ENCODE measurements at regions not wholly inside any gene's neighbourhood (a gene's known extent, or its start where the extent isn't known, plus 50 kb on each side); places are given as distances from the start of the nearest gene placed in this dataset.

DNA sequence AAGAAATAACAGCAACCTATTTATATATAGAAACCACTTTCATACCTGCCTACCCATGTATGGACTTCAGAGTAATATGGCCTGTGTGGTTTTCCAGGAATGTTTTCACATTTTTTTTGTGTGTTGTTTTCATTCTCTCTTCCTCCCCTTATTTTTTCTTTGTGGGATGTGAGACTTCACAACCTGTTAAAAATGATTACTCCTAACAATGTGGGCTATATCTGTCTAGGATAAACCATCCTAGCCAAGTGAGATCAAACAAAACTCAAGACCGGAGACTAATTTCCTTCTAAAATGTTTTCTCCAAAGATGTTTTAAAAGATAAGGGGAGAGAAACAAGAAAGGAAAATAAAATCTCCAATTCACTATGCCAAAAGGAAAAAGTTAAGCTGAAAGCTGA lies 106.1 kb upstream of the DIPK2B start:
- TF ChIP-seq POLR2A (IDR thresholded peaks at IDR 0.05; ENCODE audit: low read depth, low read length) = no peak
- no peak for TF ChIP-seq CTCF (conservative IDR thresholded peaks at IDR 0.05; ENCODE audit: low read depth, low read length)
- no peak for TF ChIP-seq CHD1 (IDR thresholded peaks at IDR 0.05; ENCODE audit: low read depth, low read length)
- no peak for TF ChIP-seq NFE2L2 (IDR thresholded peaks at IDR 0.05; ENCODE audit: low read depth, low read length)
- TF ChIP-seq FOS (IDR thresholded peaks at IDR 0.05; ENCODE audit: low read depth, low read length) = no peak
- no peak for TF ChIP-seq MXI1 (IDR thresholded peaks at IDR 0.05; ENCODE audit: borderline replicate concordance, low read depth, low read length)
- no peak for TF ChIP-seq RFX5 (IDR thresholded peaks at IDR 0.05; ENCODE audit: low read depth, low read length)
- no peak for TF ChIP-seq MAZ (IDR thresholded peaks at IDR 0.05; ENCODE audit: borderline replicate concordance, low read depth, low read length)
- TF ChIP-seq SMC3 (IDR thresholded peaks at IDR 0.05; ENCODE audit: low read depth, low read length) = no peak
- TF ChIP-seq RAD21 (IDR thresholded peaks at IDR 0.05; ENCODE audit: low read length) = no peak
- no peak for TF ChIP-seq CEBPB (IDR thresholded peaks at IDR 0.05; ENCODE audit: low read depth, low read length)
- TF ChIP-seq RCOR1 (IDR thresholded peaks at IDR 0.05; ENCODE audit: insufficient replicate concordance, low read length) = no peak

Data from IMR-90 (cell line).